HG03520 (cell line): ENCODE measurements at regions not wholly inside any gene's neighbourhood (a gene's known extent, or its start where the extent isn't known, plus 50 kb on each side); places are given as distances from the start of the nearest gene placed in this dataset.
"Not testable (repeated sequence)": the region's sequence is repeated elsewhere in the genome, so short reads cannot be mapped to it uniquely, and the experiment has no call there.

Source experiments
- ATAC-seq: cut with Tn5 transposase; IDR thresholded peaks from one replicate; pipeline ENCODE4 v1.9.1; 2021; ENCODE audit warnings: mild to moderate bottlenecking, moderate library complexity; ENCODE audit not compliant: unreplicated experiment

- no peak for ATAC-seq
Measured at GRCh38 chr6:106885679-106886078, 88.8 kb downstream of the CD24 start.

DNA sequence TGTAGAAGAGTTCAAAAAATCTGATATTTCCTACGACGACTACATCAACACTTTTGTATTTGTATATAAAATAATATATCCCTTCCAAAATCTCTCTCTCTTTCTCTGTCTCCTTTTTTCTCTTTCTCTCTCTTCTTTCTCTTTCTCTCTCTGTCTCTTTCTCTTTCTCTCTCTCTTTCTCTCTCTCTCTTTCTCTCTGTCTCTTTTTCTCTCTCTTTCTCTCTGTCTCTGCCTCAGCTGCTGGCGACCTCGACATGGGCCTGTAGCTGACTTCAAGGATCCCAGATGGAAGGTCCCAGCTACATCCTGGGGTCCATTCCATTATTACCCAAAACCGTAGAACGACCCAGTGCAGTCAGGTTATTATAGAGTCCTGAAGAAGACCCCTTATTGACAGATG is 90.0 kb downstream of the CD24 start:
- no peak for ATAC-seq

DNA sequence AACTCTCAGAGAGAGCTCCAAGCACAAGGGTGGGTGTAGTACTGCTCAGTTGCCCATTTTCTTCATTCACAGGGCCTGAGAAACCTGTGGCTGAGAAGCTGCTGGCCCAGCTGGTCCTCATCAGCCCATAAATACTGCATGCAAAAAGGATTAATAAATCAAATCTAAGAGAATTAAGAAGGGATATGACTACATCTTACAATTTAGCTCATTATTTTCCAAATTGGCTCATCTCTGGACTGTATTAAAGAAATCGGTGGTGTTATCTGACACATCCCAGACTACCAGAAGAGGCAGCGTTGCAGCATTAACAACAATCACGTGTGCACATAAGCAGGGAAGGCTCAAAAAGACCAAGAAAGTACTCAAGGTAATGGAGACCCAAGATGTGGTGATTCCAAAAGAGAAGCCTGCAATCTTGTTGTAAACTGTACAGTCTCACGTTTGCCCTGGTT is 90.7 kb downstream of the CD24 start:
- ATAC-seq: no peak

- ATAC-seq: no peak
Measured at GRCh38 chr6:106882601-106883518, 91.7 kb downstream of the CD24 start.

DNA sequence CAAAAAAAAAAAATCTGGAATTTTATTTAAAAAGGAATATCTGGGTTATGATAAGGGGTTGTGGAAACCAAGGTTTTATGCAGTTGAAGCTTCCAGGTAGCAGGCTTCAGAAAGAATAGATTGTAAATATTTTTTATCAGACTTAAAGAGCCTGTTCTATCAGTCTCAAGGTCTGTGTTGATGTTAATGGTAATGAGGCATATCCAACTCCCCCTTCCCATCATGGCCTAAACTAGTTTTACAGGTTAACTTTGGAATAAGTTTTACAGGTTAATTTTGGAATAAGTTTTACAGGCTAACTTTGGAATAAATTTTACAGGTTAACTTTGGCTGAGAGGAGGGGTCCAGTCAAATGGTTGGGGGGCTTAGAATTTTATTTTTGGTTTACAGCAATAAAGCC is 92.4 kb downstream of the CD24 start:
- ATAC-seq: no peak

- ATAC-seq: no peak
Measured at GRCh38 chr6:106880952-106881351, 93.6 kb downstream of the CD24 start.

- ATAC-seq: no peak
Measured at GRCh38 chr6:106875782-106876321, 98.7 kb downstream of the CD24 start.

- no peak for ATAC-seq
Measured at GRCh38 chr6:106874481-106874880, 100.0 kb downstream of the CD24 start.

DNA sequence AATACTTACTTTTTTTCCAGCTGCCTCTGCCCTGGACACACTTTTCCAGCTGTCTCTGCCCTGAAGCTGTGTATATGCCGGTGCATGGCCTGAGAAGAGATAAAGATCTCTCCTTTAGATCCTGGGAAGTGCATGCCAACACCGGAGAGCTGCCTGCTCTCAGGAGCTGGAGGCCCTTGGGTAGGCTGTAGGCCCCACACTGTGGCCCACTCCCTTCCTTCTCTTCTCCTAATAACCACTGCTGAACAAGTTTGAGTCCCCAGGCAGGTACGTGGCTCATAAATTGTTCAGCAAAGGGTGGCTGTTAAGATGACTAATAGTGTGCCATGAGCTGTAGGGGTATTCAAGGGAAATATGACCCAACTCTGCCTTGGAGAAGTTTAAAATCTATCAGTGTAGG is 102.5 kb downstream of the CD24 start:
- ATAC-seq: no peak

DNA sequence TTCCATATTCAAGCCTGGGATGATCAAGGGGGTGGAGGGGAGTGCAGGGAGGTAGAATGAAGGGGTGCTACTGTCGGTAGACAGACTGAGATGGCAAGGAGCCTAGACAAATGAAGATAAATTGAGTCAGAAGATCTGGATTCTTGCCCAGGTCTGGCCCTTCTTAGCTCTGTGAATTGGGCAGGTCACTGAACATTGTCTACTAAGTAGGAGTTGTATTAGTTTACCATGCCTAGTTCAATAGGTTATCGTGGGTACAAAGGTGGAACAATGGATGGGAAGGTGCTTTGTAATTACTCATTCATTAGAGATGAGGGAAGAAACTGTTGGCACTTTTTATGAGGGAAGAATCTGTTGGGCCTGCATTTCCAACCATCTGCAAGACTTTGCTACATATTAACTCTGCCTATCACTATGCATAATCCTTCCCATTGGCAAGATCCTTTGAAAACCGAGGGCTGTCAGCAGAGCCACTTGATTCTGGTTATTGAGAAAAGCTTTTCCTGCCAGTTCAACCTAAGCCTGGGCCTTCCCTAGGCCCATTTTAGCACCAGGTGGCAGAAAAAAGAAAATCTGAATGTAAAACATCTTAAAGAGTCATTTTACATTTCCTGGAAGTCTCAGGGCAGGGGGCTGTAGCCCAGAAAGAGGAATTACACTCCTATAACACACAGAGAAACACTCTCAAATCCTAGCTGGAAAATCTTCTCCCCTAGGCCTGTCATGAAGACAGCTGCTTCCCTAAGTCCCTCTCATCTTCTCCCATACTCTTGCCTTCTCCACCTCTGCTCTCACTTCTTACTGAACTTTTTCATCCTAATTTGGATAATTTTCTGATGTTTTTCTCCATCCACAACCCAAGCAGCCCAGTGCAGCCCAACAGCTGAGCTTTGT is 103.5 kb downstream of the CD24 start:
- ATAC-seq: no peak

- ATAC-seq: no peak
Measured at GRCh38 chr6:106870069-106870468, 104.5 kb downstream of the CD24 start.

DNA sequence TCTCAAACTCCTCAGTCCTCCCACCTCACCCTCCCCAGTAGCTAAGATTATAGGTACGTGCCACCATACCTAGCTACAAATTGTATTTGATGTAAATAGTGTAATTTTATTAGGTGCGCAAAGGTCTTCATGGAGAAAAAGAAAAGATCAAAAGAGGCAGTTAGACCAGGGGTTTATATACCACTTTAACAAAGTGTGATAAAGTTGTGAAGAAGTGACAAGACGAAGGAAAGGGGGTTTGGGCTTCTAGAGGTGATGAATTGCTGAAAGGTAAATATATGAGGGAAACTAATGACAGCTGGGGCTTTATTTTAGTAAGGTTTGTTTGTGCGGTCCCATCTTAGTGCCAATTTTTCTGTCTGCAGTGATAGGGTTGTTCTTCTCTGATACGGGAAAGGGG is 105.3 kb downstream of the CD24 start:
- ATAC-seq: no peak

DNA sequence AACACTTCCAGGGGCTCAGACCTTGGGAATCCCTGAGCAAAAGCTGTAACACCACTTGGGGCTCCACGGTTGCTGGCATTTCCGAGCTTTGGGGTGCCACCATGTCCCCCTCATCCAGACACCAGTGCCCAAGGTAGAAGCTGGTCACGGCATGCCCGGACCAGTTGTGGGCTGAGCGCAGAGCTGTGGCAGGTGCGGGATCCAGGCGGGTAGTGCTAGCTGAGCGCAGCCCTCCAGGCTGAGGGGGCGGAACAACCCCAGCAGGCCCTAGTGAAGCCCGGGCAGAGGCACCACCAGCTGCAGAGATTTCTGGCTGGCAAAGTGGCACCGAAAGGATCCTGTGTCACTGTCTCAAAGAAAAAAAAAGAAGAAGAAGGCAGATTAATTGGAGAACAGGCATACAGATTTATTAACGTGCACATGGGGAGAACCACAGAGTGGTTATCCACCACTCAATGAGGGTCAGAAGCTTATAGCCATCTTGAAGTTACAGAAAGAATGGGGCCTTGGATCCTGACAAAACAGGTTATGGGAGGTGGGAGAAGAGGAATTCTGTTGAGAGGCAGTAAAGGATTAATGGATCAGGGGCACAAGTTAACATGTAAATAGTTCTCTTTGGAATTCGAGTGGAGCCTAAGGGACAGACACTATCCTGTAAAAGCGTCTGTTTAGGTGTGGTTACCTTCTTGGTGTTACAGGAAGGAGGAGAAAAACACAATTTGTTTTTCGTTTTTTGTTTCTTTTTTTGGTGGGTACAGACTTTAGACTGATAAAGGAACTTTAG is 107.5 kb downstream of the CD24 start:
- no peak for ATAC-seq

DNA sequence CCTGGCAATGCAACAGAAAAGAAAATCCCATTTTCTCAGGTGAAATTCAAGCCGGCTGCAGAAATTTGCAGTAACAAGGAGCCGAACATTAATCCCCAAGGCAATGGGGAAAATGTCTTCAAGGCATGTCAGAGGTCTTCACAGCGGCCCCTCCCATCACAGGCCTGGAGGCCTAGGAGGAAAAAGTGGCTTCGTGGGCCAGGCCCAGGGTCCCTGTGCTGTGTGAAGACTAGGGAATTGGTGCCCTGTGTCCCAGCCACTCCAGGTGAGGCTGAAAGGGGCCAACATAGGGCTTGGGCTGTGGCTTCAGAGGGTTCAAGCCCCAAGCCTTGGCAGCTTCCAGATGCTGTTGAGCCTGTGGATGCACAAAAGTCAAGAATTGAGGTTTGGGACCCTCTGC is 111.7 kb downstream of the CD24 start:
- no peak for ATAC-seq

- no peak for ATAC-seq
Measured at GRCh38 chr6:106860940-106861339, 113.6 kb downstream of the CD24 start.

GRCh38 chr6:106858653-106859092 is 115.9 kb downstream of the CD24 start:
- no peak for ATAC-seq

- no peak for ATAC-seq
Measured at GRCh38 chr6:106857771-106858652, 116.5 kb downstream of the CD24 start.

- ATAC-seq: not testable (repeated sequence)
Measured at GRCh38 chr6:106857310-106857709, 117.2 kb downstream of the CD24 start.

GRCh38 chr6:106856227-106856874 is 118.2 kb downstream of the CD24 start:
- ATAC-seq: no peak
